Stimulated activated CD4-positive, alpha-beta T cell treated with anti-CD3 and anti-CD28 coated beads, TNF-alpha, amount 100 ng/mL, for 4 hours (primary cell): ENCODE measurements at regions not wholly inside any gene's neighbourhood (a gene's known extent, or its start where the extent isn't known, plus 50 kb on each side); places are given as distances from the start of the nearest gene placed in this dataset.
"Not testable (repeated sequence)": the region's sequence is repeated elsewhere in the genome, so short reads cannot be mapped to it uniquely, and the experiment has no call there.

Experiments
- DNase-seq, 3 experiments: peaks; one replicate each; pipeline ENCODE4 v3.0.0-alpha.2; 2020; ENCODE audit warnings: low read depth in 3 of 3

- DNase-seq = no peak
These were observed 173.1 kb downstream of the ASB1 start for GRCh38 chr2:238599549-238600505.

- no peak for DNase-seq
These were observed 174.0 kb downstream of the ASB1 start for GRCh38 chr2:238600506-238601432.

GRCh38 chr2:238601433-238602222 is 174.9 kb downstream of the ASB1 start:
- DNase-seq = no peak

GRCh38 chr2:238602223-238602960 is 175.7 kb downstream of the ASB1 start:
- no peak for DNase-seq

- no peak for DNase-seq
These were observed 176.9 kb downstream of the ASB1 start for GRCh38 chr2:238603596-238603995.

GRCh38 chr2:238606311-238606710 is 179.6 kb downstream of the ASB1 start:
- DNase-seq = no peak

- DNase-seq = no peak
These were observed 186.9 kb downstream of the ASB1 start for GRCh38 chr2:238613610-238614009.

- DNase-seq = no peak
These were observed 187.6 kb downstream of the ASB1 start for GRCh38 chr2:238614376-238614775.

GRCh38 chr2:238615187-238615586 is 188.5 kb downstream of the ASB1 start:
- DNase-seq = no peak

GRCh38 chr2:238616681-238617080 is 190.0 kb downstream of the ASB1 start:
- DNase-seq = no peak

- DNase-seq = not testable (repeated sequence)
These were observed 192.0 kb downstream of the ASB1 start for GRCh38 chr2:238618494-238619283.

- no peak for DNase-seq
These were observed 201.2 kb downstream of the ASB1 start for GRCh38 chr2:238627899-238628298.

- no peak for DNase-seq
These were observed 202.3 kb downstream of the ASB1 start for GRCh38 chr2:238629064-238629463.

GRCh38 chr2:238631491-238632180 is 204.9 kb downstream of the ASB1 start:
- no peak for DNase-seq

- DNase-seq = no peak
These were observed 205.7 kb downstream of the ASB1 start for GRCh38 chr2:238632181-238633060.

- DNase-seq = no peak
These were observed 206.9 kb downstream of the ASB1 start for GRCh38 chr2:238633426-238634328.

GRCh38 chr2:238634701-238635357 is 208.1 kb downstream of the ASB1 start:
- DNase-seq = no peak
